RWPE2 (cell line): ENCODE measurements at regions not wholly inside any gene's neighbourhood (a gene's known extent, or its start where the extent isn't known, plus 50 kb on each side); places are given as distances from the start of the nearest gene placed in this dataset.

Experiments
- ATAC-seq: fragments of 200-7000 bp; cut with Tn5 transposase; 3 replicates; pipeline ENCODE4 v1.9.1; 2021; ENCODE audit warnings: low read depth
- DNase-seq: peaks from one replicate; pipeline ENCODE4 v3.0.0-alpha.2; 2020; ENCODE audit warnings: low spot score
- H3K27ac ChIP-seq: fragments of 450-650 bp; 2 replicates; pipeline ENCODE4 v1.5.1; 2017; ENCODE audit warnings: mild to moderate bottlenecking; ENCODE audit not compliant: poor library complexity, severe bottlenecking
- H3K27me3 ChIP-seq: fragments of 250-450 bp; sonication (Bioruptor Pico); 2 replicates; pipeline ENCODE4 v1.5.1; 2021; ENCODE audit warnings: mild to moderate bottlenecking, moderate library complexity; ENCODE audit not compliant: insufficient read depth, poor library complexity, severe bottlenecking
- H3K36me3 ChIP-seq: fragments of 250-450 bp; sonication (Bioruptor Pico); 2 replicates; pipeline ENCODE4 v1.5.1; 2020; ENCODE audit warnings: low read depth, mild to moderate bottlenecking, moderate library complexity
- H3K4me1 ChIP-seq: fragments of 250-450 bp; sonication (Bioruptor Pico); 2 replicates; pipeline ENCODE4 v1.5.1; 2021; ENCODE audit warnings: mild to moderate bottlenecking, moderate library complexity; ENCODE audit not compliant: insufficient read depth, poor library complexity, severe bottlenecking
- H3K4me3 ChIP-seq: fragments of 250-450 bp; sonication (Bioruptor Pico); 2 replicates; pipeline ENCODE4 v1.5.1; 2021; ENCODE audit warnings: mild to moderate bottlenecking, moderate library complexity; ENCODE audit not compliant: severe bottlenecking
- H3K9me3 ChIP-seq: fragments of 250-450 bp; sonication (Bioruptor Pico); 2 replicates; pipeline ENCODE4 v1.5.1; 2021; ENCODE audit warnings: mild to moderate bottlenecking, moderate library complexity; ENCODE audit not compliant: severe bottlenecking
- TF ChIP-seq, protein P1 (sequence below): fragments of 450-650 bp; IDR thresholded peaks from one replicate; pipeline ENCODE4 v1.5.1; 2017; ENCODE audit warnings: mild to moderate bottlenecking, moderate library complexity; ENCODE audit not compliant: poor library complexity, severe bottlenecking

DNA sequence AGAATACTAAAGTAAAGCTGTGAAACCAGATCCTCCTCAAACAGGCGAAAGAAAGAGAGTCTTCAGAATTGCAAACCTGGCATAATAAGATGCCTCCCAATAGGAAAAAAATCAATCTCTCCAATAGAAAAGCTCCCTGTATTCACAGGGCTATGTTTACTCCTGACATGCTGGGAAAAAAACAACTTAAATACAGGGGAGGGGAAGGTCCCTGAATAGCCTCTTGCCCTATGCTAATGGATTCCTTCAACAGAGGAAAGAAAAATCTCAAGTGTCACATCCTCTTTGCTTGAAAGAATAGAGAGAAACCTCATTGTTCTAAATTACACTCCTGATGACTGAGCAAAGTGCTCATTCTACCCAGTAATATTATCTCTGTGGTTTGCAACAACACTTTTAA, 1271.1 kb upstream of the PRR20A start:
- no peak for ATAC-seq

DNA sequence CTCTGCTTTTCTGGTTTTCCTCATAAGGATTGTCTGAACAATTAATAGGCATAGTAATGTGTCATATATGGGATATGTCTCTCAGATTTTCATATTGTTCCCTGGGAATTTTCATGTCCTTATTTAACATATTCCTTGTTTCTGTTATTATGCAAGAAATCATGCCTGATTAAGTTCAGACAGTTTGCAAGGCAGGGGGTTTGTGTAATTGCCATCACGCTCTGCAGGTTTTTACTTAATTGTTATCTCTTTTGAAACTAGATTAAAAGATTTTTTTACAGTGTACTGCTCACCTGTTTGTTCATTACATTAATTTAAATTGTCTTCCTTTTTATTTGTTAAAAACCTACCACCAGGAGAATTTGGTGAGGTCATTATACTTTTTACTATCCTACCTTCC, 1253.2 kb upstream of the PRR20A start:
- H3K27me3 ChIP-seq: peaks cover 13% of the 10 kb centered on the region
- ATAC-seq: no peak
- H3K4me3 ChIP-seq: no peak overlapping the region
- TF ChIP-seq, protein P1, sequence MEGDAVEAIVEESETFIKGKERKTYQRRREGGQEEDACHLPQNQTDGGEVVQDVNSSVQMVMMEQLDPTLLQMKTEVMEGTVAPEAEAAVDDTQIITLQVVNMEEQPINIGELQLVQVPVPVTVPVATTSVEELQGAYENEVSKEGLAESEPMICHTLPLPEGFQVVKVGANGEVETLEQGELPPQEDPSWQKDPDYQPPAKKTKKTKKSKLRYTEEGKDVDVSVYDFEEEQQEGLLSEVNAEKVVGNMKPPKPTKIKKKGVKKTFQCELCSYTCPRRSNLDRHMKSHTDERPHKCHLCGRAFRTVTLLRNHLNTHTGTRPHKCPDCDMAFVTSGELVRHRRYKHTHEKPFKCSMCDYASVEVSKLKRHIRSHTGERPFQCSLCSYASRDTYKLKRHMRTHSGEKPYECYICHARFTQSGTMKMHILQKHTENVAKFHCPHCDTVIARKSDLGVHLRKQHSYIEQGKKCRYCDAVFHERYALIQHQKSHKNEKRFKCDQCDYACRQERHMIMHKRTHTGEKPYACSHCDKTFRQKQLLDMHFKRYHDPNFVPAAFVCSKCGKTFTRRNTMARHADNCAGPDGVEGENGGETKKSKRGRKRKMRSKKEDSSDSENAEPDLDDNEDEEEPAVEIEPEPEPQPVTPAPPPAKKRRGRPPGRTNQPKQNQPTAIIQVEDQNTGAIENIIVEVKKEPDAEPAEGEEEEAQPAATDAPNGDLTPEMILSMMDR: no peak
- H3K27ac ChIP-seq: no peak overlapping the region
- H3K4me1 ChIP-seq: no peaks in the 10 kb centered on the region
- no peak for DNase-seq
- no peaks in the 10 kb centered on the region for H3K36me3 ChIP-seq
- no peaks in the 10 kb centered on the region for H3K9me3 ChIP-seq

More for the DNA sequence above, 1271.1 kb upstream of the PRR20A start:
- DNase-seq: no peak
- H3K4me1 ChIP-seq: no peaks in the 10 kb centered on the region
- TF ChIP-seq, protein P1: no peak
- H3K36me3 ChIP-seq: no peaks in the 10 kb centered on the region
- H3K9me3 ChIP-seq: no peaks in the 10 kb centered on the region
- H3K4me3 ChIP-seq: no peak overlapping the region
- no peak overlapping the region for H3K27ac ChIP-seq
- H3K27me3 ChIP-seq: no peaks in the 10 kb centered on the region

GRCh38 chr13:55893540-55893939, 1247.2 kb upstream of the PRR20A start:
- Histone ChIP-seq H3K9me3 (no peaks in the 10 kb centered on the region), H3K4me1 (no peaks in the 10 kb centered on the region), H3K27ac (no peak overlapping the region), H3K36me3 (no peaks in the 10 kb centered on the region), H3K4me3 (no peak overlapping the region), H3K27me3 (no peaks in the 10 kb centered on the region)
- DNase-seq (no peak), ATAC-seq (no peak)
- TF ChIP-seq, protein P1: no peak

DNA sequence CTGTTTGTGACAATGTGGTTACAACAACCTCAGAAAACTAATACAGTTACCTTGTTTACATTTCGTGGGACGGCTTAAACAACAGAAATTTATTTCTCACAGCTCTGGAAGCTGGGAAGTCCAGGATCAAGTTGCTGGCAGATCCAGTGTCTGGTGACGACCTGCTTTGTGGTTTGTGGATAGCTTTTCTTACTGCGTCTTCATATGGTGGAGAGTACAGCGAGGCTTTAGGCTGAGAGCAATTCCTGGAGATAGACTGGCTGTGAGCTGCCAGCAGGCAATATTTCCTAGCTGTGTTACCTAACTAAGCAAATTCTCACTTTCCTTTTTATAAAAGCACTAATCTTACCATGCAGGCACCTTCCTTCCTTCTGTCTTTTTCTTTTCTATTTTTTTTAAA, 1203.5 kb upstream of the PRR20A start:
- DNase-seq: no peak
- Histone ChIP-seq H3K4me1 (no peaks in the 10 kb centered on the region), H3K9me3 (no peaks in the 10 kb centered on the region), H3K27ac (no peak overlapping the region), H3K27me3 (no peaks in the 10 kb centered on the region), H3K36me3 (no peaks in the 10 kb centered on the region), H3K4me3 (no peak overlapping the region)
- TF ChIP-seq, protein P1: no peak
- no peak for ATAC-seq

- H3K4me3 ChIP-seq: no peak overlapping the region
- TF ChIP-seq, protein P1: no peak
- peaks cover 4% of the 10 kb centered on the region for H3K27me3 ChIP-seq
These were observed 1192.5 kb upstream of the PRR20A start for GRCh38 chr13:55948175-55948574.

More at GRCh38 chr13:55948175-55948574, 1192.5 kb upstream of the PRR20A start:
- ATAC-seq: no peak
- Histone ChIP-seq H3K4me1 (no peaks in the 10 kb centered on the region), H3K36me3 (no peaks in the 10 kb centered on the region), H3K9me3 (no peaks in the 10 kb centered on the region), H3K27ac (no peak overlapping the region)
- DNase-seq: no peak
